H1 (cell line): ENCODE measurements at regions not wholly inside any gene's neighbourhood (a gene's known extent, or its start where the extent isn't known, plus 50 kb on each side); places are given as distances from the start of the nearest gene placed in this dataset.

Experiments
- CTCF ChIA-PET: fragments of 300-600 bp; sonication (Branson Sonifier 250); formaldehyde crosslinking; loops from one replicate; lab custom pipeline; 2021; ENCODE audit not compliant: partially characterized antibody; lab: Charles Lee
- POLR2A ChIA-PET: fragments of 300-600 bp; sonication (Branson Sonifier 250); formaldehyde crosslinking; loops from one replicate; lab custom pipeline; 2021; ENCODE audit warnings: inconsistent platforms; ENCODE audit not compliant: partially characterized antibody; lab: Charles Lee
- DNase-seq, 2 experiments: peaks; one replicate each; pipeline versions ENCODE4 v3.0.0 to v3.0.0-alpha.2; 2010 to 2022; ENCODE audit warnings: low spot score in 2 of 2, low read depth in 1 of 2, mixed read lengths in 1 of 2
- FAIRE-seq: peaks from 2 replicates; lab custom pipeline; 2011; peaks lifted over from hg19 to GRCh38; lab: Jason Lieb, UNC
- H2AFZ ChIP-seq: 2 replicates; pipeline ENCODE4 v1.8.1; 2012; ENCODE audit warnings: low read length, inconsistent platforms
- H2AK5ac ChIP-seq: 2 replicates; pipeline ENCODE4 v1.6.1; 2013; ENCODE audit warnings: low read depth, low read length
- H2BK120ac ChIP-seq: replicated peaks from 2 replicates; pipeline ENCODE3; 2013; ENCODE audit warnings: low read depth, low read length, inconsistent platforms
- H2BK12ac ChIP-seq: 2 replicates; pipeline ENCODE4 v1.6.1; 2013; ENCODE audit warnings: low read depth, low read length
- H2BK15ac ChIP-seq: 2 replicates; pipeline ENCODE4 v1.6.1; 2013; ENCODE audit warnings: low read length
- H2BK20ac ChIP-seq: 2 replicates; pipeline ENCODE4 v1.6.1; 2013; ENCODE audit warnings: low read length
- H2BK5ac ChIP-seq: 2 replicates; pipeline ENCODE4 v1.6.1; 2013; ENCODE audit warnings: low read depth, low read length
- H3K14ac ChIP-seq: 2 replicates; pipeline ENCODE4 v1.6.1; 2013; ENCODE audit warnings: inconsistent platforms; ENCODE audit not compliant: insufficient read length
- H3K18ac ChIP-seq: 2 replicates; pipeline ENCODE4 v1.6.1; 2013; ENCODE audit warnings: low read length; ENCODE audit errors: extremely low read depth
- H3K23ac ChIP-seq: 2 replicates; pipeline ENCODE4 v1.6.1; 2013; ENCODE audit warnings: inconsistent platforms; ENCODE audit not compliant: insufficient read length
- H3K23me2 ChIP-seq: 2 replicates; pipeline ENCODE4 v1.6.1; 2013; ENCODE audit warnings: low read depth, low read length
- H3K27ac ChIP-seq: 2 replicates; pipeline ENCODE4 v1.6.1; 2011; ENCODE audit warnings: low read depth, low read length, inconsistent platforms
- H3K27me3 ChIP-seq, 4 experiments: replicated peaks in 1 of 4; 1 replicate in 1 of 4; 2 replicates in 3 of 4; pipeline versions ENCODE4 v1.6.1 to v1.8.1; 2011 to 2013; ENCODE audit warnings: low read length in 3 of 4, mild to moderate bottlenecking in 3 of 4, inconsistent platforms in 2 of 4, mixed read lengths in 2 of 4, moderate library complexity in 1 of 4; ENCODE audit not compliant: control insufficient read depth in 3 of 4, insufficient read depth in 3 of 4; ENCODE audit errors: extremely low read depth in 1 of 4
- H3K36me3 ChIP-seq, 4 experiments: 2 replicates each; pipeline versions ENCODE4 v1.6.1 to v1.8.1; 2011 to 2013; ENCODE audit warnings: mild to moderate bottlenecking in 4 of 4, low read length in 3 of 4, moderate library complexity in 2 of 4, control low read depth in 1 of 4, inconsistent platforms in 1 of 4; ENCODE audit not compliant: insufficient read depth in 4 of 4, control insufficient read depth in 2 of 4
- H3K4ac ChIP-seq: replicated peaks from 2 replicates; pipeline ENCODE3; 2013; ENCODE audit warnings: low read length, low read depth, mixed read lengths, inconsistent platforms; ENCODE audit not compliant: insufficient read length
- H3K4me1 ChIP-seq, 4 experiments: replicated peaks in 1 of 4; 1 replicate in 1 of 4; 2 replicates in 3 of 4; pipeline versions ENCODE4 v1.6.1 to v1.8.1; 2011 to 2013; ENCODE audit warnings: low read length in 3 of 4, inconsistent platforms in 2 of 4, mixed read lengths in 1 of 4; ENCODE audit not compliant: insufficient read depth in 4 of 4, control insufficient read depth in 3 of 4
- H3K4me2 ChIP-seq, 2 experiments: 2 replicates each; pipeline versions ENCODE4 v1.6.1 to v1.8.1; 2011 to 2013; ENCODE audit warnings: low read depth in 2 of 2, low read length in 2 of 2, control low read depth in 1 of 2, inconsistent platforms in 1 of 2, mild to moderate bottlenecking in 1 of 2; ENCODE audit not compliant: insufficient read depth in 1 of 2
- H3K4me3 ChIP-seq, 4 experiments: fragments of 200-600, 300-600 bp in 1 of 4; sonication (generic), shearing (Covaris generic), sonication (Bioruptor Twin) in 1 of 4; 2 replicates each; pipeline versions ENCODE4 v1.5.1 to v1.8.1; 2011 to 2016; ENCODE audit warnings: low read length in 4 of 4, low read depth in 3 of 4, control low read depth in 2 of 4, inconsistent platforms in 2 of 4, mild to moderate bottlenecking in 2 of 4, mixed read lengths in 1 of 4, moderate library complexity in 1 of 4; ENCODE audit not compliant: insufficient read depth in 2 of 4; ENCODE audit errors: extremely low read depth in 1 of 4
- H3K56ac ChIP-seq: replicated peaks from 2 replicates; pipeline ENCODE3; 2013; ENCODE audit warnings: low read depth, mild to moderate bottlenecking, mixed read lengths, low read length, inconsistent platforms; ENCODE audit not compliant: insufficient read length
- H3K79me1 ChIP-seq: 2 replicates; pipeline ENCODE4 v1.6.1; 2013; ENCODE audit warnings: low read depth, low read length, control low read depth
- H3K79me2 ChIP-seq, 2 experiments: 2 replicates each; pipeline versions ENCODE4 v1.6.1 to v1.8.1; 2012 to 2013; ENCODE audit warnings: low read length in 2 of 2, mild to moderate bottlenecking in 2 of 2, inconsistent platforms in 1 of 2; ENCODE audit not compliant: insufficient read depth in 2 of 2, control insufficient read depth in 1 of 2
- H3K9ac ChIP-seq, 4 experiments: replicated peaks in 1 of 4; 1 replicate in 1 of 4; 2 replicates in 3 of 4; pipeline versions ENCODE4 v1.6.1 to v1.8.1; 2011 to 2013; ENCODE audit warnings: low read depth in 3 of 4, low read length in 3 of 4, control low read depth in 2 of 4, mild to moderate bottlenecking in 2 of 4, moderate library complexity in 2 of 4, inconsistent platforms in 1 of 4; ENCODE audit errors: extremely low read depth in 1 of 4
- H3K9me3 ChIP-seq, 2 experiments: 2 replicates each; pipeline versions ENCODE4 v1.6.1 to v1.8.1; 2012 to 2013; ENCODE audit warnings: mild to moderate bottlenecking in 2 of 2, moderate library complexity in 2 of 2, control low read depth in 1 of 2, inconsistent platforms in 1 of 2, low read depth in 1 of 2, low read length in 1 of 2, mixed read lengths in 1 of 2; ENCODE audit not compliant: insufficient read depth in 2 of 2
- H4K20me1 ChIP-seq, 2 experiments: replicated peaks in 1 of 2; 2 replicates each; pipeline versions ENCODE3 to v1.8.1; 2011 to 2013; ENCODE audit warnings: inconsistent platforms in 2 of 2, low read length in 2 of 2, mild to moderate bottlenecking in 1 of 2; ENCODE audit not compliant: insufficient read depth in 2 of 2, control insufficient read depth in 1 of 2
- H4K5ac ChIP-seq: 2 replicates; pipeline ENCODE4 v1.6.1; 2013; ENCODE audit warnings: low read length, low read depth, mixed read lengths, inconsistent platforms; ENCODE audit not compliant: insufficient read length
- H4K8ac ChIP-seq: 2 replicates; pipeline ENCODE4 v1.8.0; 2013; ENCODE audit warnings: mild to moderate bottlenecking, moderate library complexity, low read length, inconsistent platforms; ENCODE audit not compliant: insufficient read depth; ENCODE audit errors: extremely low read depth
- H4K91ac ChIP-seq: replicated peaks from 2 replicates; pipeline ENCODE3; 2013; ENCODE audit warnings: low read length, mixed read lengths, inconsistent platforms; ENCODE audit not compliant: insufficient read length
- ATF3 ChIP-seq: IDR thresholded peaks from 2 replicates; pipeline ENCODE4 v1.6.1; 2011; ENCODE audit warnings: low read depth, mild to moderate bottlenecking, low read length; ENCODE audit not compliant: insufficient read depth
- CEBPB ChIP-seq: IDR thresholded peaks from 2 replicates; pipeline ENCODE4 v1.6.1; 2012; ENCODE audit warnings: low read depth, low read length
- E2F6 ChIP-seq: IDR thresholded peaks from 2 replicates; pipeline ENCODE4 v1.6.1; 2012; ENCODE audit warnings: inconsistent platforms
- GABPA ChIP-seq: IDR thresholded peaks from 2 replicates; pipeline ENCODE4 v1.6.1; 2011; ENCODE audit warnings: mild to moderate bottlenecking, low read length, moderate library complexity, borderline replicate concordance; ENCODE audit not compliant: insufficient read depth
- GTF2F1 ChIP-seq: IDR thresholded peaks from 2 replicates; pipeline ENCODE4 v1.6.1; 2012; ENCODE audit warnings: low read depth, low read length, improper control_type of control experiment, borderline replicate concordance
- HDAC2 ChIP-seq, 2 experiments: fragments of 300-600 bp in 1 of 2; sonication (generic) in 1 of 2; IDR thresholded peaks; 2 replicates each; pipeline ENCODE4 v1.6.1; 2011 to 2012; ENCODE audit warnings: low read depth in 2 of 2, low read length in 2 of 2, mild to moderate bottlenecking in 2 of 2, moderate library complexity in 2 of 2, borderline replicate concordance in 1 of 2, inconsistent platforms in 1 of 2
- KDM1A ChIP-seq: fragments of 200-600, 300-600 bp; sonication (generic); IDR thresholded peaks from 2 replicates; pipeline ENCODE4 v1.7.1; 2016; ENCODE audit warnings: mild to moderate bottlenecking, low read length, borderline replicate concordance
- MAFK ChIP-seq: IDR thresholded peaks from 2 replicates; pipeline ENCODE4 v1.6.1; 2012; ENCODE audit warnings: low read depth, mild to moderate bottlenecking, improper control_type of control experiment, low read length
- MAX ChIP-seq: IDR thresholded peaks from 2 replicates; pipeline ENCODE4 v1.6.1; 2012; ENCODE audit warnings: inconsistent platforms
- POLR2A ChIP-seq, 2 experiments: IDR thresholded peaks; 1 replicate in 1 of 2; 2 replicates in 1 of 2; pipeline ENCODE4 v1.6.1; 2011; ENCODE audit warnings: low read depth in 2 of 2, low read length in 2 of 2, mild to moderate bottlenecking in 2 of 2; ENCODE audit errors: control extremely low read depth in 1 of 2
- RBBP5 ChIP-seq: IDR thresholded peaks from 2 replicates; pipeline ENCODE4 v1.7.1; 2012; ENCODE audit warnings: low read depth, mild to moderate bottlenecking, inconsistent platforms, low read length, moderate library complexity, borderline replicate concordance
- RXRA ChIP-seq: IDR thresholded peaks from 2 replicates; pipeline ENCODE4 v1.6.1; 2011; ENCODE audit warnings: low read depth, mild to moderate bottlenecking, low read length, moderate library complexity; ENCODE audit not compliant: insufficient read depth
- SP2 ChIP-seq: IDR thresholded peaks from 2 replicates; pipeline ENCODE4 v1.6.1; 2012; ENCODE audit warnings: mild to moderate bottlenecking, low read length, inconsistent platforms
- SRF ChIP-seq: IDR thresholded peaks from 2 replicates; pipeline ENCODE4 v1.6.1; 2011; ENCODE audit warnings: mild to moderate bottlenecking, low read depth, low read length, moderate library complexity
- SUZ12 ChIP-seq: fragments of 200-600 bp; sonication (generic); IDR thresholded peaks from 2 replicates; pipeline ENCODE4 v1.6.1; 2012; ENCODE audit warnings: mild to moderate bottlenecking, inconsistent platforms, low read length, moderate library complexity, mixed read lengths

- H3K14ac ChIP-seq, result no peak overlapping the region
- H3K4me2 ChIP-seq, result no peak overlapping the region
- H2BK120ac ChIP-seq, result no peak overlapping the region
- H3K23ac ChIP-seq, result no peak overlapping the region
- no peak overlapping the region for H3K4ac ChIP-seq
- H3K79me2 ChIP-seq, result no peaks in the 10 kb centered on the region
- H4K8ac ChIP-seq, result no peak overlapping the region
- H2BK15ac ChIP-seq, result no peak overlapping the region
- no peak overlapping the region for H2BK12ac ChIP-seq
- no peak overlapping the region for H3K4me3 ChIP-seq
- no peaks in the 10 kb centered on the region for H3K27me3 ChIP-seq
- H2AFZ ChIP-seq, result no peak overlapping the region
- no peak overlapping the region for H4K91ac ChIP-seq
- no peak overlapping the region for H3K18ac ChIP-seq
- no peak overlapping the region for H2BK20ac ChIP-seq
- no peak for DNase-seq
- ChIA-PET CTCF (interaction anchor here (0.5 to 1.2 kb wide), 2 partner anchors 10 to 323 kb away, joined by 3 read pairs; no protein-coding TSS in a partner anchor), POLR2A (no interaction called here)
- H3K36me3 ChIP-seq, result no peaks in the 10 kb centered on the region
- no peaks in the 10 kb centered on the region for H3K4me1 ChIP-seq
- no peaks in the 10 kb centered on the region for H3K23me2 ChIP-seq
- H3K56ac ChIP-seq, result no peak overlapping the region
- no peaks in the 10 kb centered on the region for H3K79me1 ChIP-seq
- H4K5ac ChIP-seq, result no peak overlapping the region
- H3K9ac ChIP-seq, result no peak overlapping the region
- H3K27ac ChIP-seq, result no peak overlapping the region
- no peaks in the 10 kb centered on the region for H4K20me1 ChIP-seq
- no peak for FAIRE-seq
- H3K9me3 ChIP-seq, result no peaks in the 10 kb centered on the region
- no peak overlapping the region for H2BK5ac ChIP-seq
- no peak overlapping the region for H2AK5ac ChIP-seq
- TF ChIP-seq HDAC2 (IDR thresholded peaks at IDR 0.05; ENCODE audit: borderline replicate concordance in 1 of 2, low read depth in 2 of 2, low read length in 2 of 2) (no peak), RXRA (no peak), ATF3 (no peak), E2F6 (no peak), RBBP5 (no peak), MAFK (no peak), CEBPB (no peak), SUZ12 (no peak), KDM1A (no peak), SP2 (no peak), POLR2A (IDR thresholded peaks at IDR 0.05; ENCODE audit: control extremely low read depth in 1 of 2, low read depth in 2 of 2, low read length in 2 of 2) (no peak), GABPA (no peak), MAX (no peak), GTF2F1 (no peak), SRF (no peak)
Observed at GRCh38 chr21:35345954-35346353, 296.9 kb upstream of the RUNX1 start.
